Mucosa of descending colon (tissue), 3 donors: ENCODE measurements at regions not wholly inside any gene's neighbourhood (a gene's known extent, or its start where the extent isn't known, plus 50 kb on each side); places are given as distances from the start of the nearest gene placed in this dataset.
A peak's percentile ranks its signal among the peaks of the same experiment; 100 is the strongest.

Experiments used
- ATAC-seq: fragments of 200-7000 bp; cut with Tn5 transposase; one replicate; pipeline ENCODE4 v1.9.1; 2020; ENCODE audit warnings: mild to moderate bottlenecking, moderate library complexity
- DNase-seq, 3 donors: peaks; one replicate each; pipeline ENCODE4 v3.0.0-alpha.2; 2020
- H3K36me3 ChIP-seq: fragments of 200-600 bp; one replicate; pipeline ENCODE4 v1.8.0; 2021; ENCODE audit warnings: low read depth, mild to moderate bottlenecking
- H3K4me1 ChIP-seq: fragments of 200-600 bp; one replicate; pipeline ENCODE4 v1.8.0; 2021; ENCODE audit warnings: low read depth, mild to moderate bottlenecking
- H3K4me3 ChIP-seq: fragments of 200-600 bp; one replicate; pipeline ENCODE4 v1.8.0; 2021; ENCODE audit warnings: mild to moderate bottlenecking
- H3K9me3 ChIP-seq: fragments of 200-600 bp; one replicate; pipeline ENCODE4 v1.8.0; 2021; ENCODE audit warnings: mild to moderate bottlenecking
- intact Hi-C, 2 donors: fragments of 100-400 bp; cut with DNase I in 1 of 2; cut with micrococcal nuclease in 1 of 2; formaldehyde crosslinking; loops; one replicate each; pipeline versions ENCODE4 v1.11.0 to v1.11.1; 2022; cut with DNase I, micrococcal nuclease
- TF ChIP-seq, protein P1 (sequence below): fragments of 200-600 bp; IDR thresholded peaks from one replicate; pipeline ENCODE4 v1.8.0; 2022; ENCODE audit warnings: antibody characterized with exemption, mild to moderate bottlenecking
- donor health status: DM: no; HTN: no; CAD: no; lungs with moderate emphysema.
- donor health status: DM: no; HTN: no; CAD: no.
- donor health status: DM: no; HTN: yes; CAD: no.

DNA sequence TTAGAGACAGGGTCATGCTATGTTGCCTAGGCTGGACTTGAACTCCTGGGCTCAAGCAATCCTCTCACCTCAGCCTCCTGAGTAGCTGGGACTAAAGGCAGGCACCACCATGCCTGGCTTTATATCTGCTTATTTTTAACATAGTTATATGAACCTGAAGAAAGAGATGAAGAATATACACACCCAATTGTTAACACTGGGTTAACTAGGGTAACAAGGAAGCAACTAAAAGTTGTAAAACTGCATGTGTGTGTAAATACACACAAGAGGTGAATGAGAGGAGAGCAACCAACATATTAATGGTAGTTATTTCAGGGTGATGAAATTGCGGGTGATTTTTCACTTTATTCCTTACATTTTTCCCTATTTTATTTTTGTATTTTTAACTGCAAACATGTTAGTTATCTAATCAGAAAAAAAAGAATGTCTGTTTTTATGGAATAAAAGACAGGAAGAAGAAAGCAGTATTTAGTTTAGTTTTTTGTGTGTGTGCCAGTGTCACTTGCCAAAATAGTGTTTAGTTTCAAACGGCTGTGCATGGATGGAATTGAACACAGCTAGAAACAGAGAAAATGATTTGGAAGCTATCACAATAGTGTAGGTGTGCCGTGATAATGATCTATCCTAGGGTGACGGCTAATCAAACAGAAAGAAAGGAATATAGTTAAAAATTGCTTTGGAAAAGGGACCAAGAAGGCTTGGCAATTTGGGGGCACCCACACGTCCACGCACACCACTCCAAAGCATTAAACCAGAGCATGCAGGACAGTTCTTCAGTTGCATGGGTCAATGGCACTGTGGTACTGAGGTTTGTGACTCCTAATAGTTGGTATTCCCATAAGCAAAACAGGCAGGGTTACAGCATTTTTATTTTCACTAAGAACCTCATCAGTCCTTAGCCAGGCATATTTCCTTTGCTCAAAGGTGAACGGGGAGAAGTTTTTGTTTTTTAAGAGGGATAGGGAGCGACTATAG, 89.1 kb upstream of the KLHL13 start:
- intact Hi-C loops: no loop called here
- ATAC-seq (peak; percentile 72), DNase-seq (no peak)
- Histone ChIP-seq H3K4me1 (no peaks in the 10 kb centered on the region), H3K36me3 (no peaks in the 10 kb centered on the region), H3K9me3 (no peaks in the 10 kb centered on the region), H3K4me3 (no peak overlapping the region)
- TF ChIP-seq, protein P1, sequence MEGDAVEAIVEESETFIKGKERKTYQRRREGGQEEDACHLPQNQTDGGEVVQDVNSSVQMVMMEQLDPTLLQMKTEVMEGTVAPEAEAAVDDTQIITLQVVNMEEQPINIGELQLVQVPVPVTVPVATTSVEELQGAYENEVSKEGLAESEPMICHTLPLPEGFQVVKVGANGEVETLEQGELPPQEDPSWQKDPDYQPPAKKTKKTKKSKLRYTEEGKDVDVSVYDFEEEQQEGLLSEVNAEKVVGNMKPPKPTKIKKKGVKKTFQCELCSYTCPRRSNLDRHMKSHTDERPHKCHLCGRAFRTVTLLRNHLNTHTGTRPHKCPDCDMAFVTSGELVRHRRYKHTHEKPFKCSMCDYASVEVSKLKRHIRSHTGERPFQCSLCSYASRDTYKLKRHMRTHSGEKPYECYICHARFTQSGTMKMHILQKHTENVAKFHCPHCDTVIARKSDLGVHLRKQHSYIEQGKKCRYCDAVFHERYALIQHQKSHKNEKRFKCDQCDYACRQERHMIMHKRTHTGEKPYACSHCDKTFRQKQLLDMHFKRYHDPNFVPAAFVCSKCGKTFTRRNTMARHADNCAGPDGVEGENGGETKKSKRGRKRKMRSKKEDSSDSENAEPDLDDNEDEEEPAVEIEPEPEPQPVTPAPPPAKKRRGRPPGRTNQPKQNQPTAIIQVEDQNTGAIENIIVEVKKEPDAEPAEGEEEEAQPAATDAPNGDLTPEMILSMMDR: no peak

DNA sequence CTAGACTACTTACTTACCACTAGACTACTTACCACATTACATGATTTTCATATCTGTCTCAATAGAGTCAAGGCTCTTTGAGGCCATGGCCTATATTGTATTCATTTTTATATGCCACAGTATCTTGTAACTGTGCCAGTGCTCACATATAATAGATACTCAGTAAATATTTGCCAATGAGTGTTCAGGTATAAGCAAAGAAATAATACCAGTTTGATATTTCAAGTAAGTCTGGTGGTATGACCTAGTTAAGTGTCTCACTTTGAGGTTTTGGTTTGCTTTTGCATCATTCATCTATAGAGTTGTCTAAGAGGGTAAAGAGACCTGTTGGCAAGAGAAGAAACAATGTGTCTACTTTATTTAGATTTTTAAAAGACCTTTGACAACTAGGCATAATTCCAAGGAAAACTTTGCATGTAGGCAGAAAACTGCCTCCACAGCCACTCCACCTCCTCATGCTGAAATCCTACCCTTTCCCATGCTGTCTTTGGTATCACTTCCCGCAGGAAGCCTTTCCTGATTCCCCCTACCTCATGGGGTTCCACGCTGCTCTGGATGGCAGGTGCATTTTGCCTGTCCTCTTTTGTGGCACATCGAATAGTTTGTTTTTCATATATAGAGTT, 91.3 kb upstream of the KLHL13 start:
- intact Hi-C loops: no loop called here
- Histone ChIP-seq H3K4me3 (no peak overlapping the region), H3K36me3 (no peaks in the 10 kb centered on the region), H3K4me1 (no peaks in the 10 kb centered on the region), H3K9me3 (no peaks in the 10 kb centered on the region)
- peak; percentile 68 for ATAC-seq
- TF ChIP-seq, protein P1: no peak
- peak in 1 of 3 donors; percentile 26 for DNase-seq

- ATAC-seq: peak; percentile 69
- intact Hi-C loops: no loop called here
Observed at GRCh38 chrX:118208481-118208880, 91.9 kb upstream of the KLHL13 start.

DNA sequence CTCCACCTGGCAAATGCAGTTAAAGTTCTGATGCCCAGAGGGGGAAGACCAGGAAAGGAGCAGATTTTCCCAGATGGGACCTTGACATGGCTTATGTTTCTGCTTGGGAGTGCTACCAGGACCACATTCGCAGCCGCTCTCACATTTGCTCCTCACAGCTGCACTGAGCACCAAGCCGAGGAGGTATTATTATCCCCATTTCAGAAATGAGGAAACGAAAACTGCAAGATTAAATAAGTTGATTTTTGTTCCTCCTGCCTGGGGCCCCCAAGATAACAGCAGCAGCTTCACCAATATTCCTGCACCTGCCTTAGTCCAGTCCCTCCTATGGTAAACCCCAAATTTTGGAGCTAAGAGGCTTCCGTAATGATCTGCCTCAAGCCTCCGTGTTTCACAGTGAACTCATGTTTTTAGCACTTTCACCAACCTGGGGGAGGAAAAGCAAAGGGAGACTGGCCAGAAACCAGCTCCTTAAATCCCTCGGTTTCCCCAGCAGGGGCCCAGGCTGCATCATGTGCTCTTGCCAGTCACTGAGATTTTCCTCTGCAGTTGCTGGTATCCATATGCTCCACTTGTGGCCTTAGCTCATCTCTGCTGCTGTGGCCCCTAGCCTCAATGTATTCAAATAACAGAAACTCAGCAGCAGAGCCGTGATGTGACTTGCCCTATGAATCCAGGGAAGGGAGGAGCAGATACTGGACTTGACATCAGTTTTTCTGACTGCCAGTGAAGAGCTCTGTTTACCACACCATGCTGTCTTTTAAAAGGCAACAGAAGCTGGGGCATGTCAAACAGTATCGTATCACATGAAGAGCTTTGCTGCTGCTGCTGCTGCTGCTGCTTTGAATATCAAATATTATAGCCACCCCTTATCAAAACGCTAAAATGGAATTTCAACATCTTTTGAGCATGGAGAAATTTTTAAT, 95.5 kb upstream of the KLHL13 start:
- intact Hi-C loops: no loop called here
- Histone ChIP-seq H3K36me3 (no peaks in the 10 kb centered on the region), H3K4me3 (no peak overlapping the region), H3K4me1 (no peaks in the 10 kb centered on the region), H3K9me3 (no peaks in the 10 kb centered on the region)
- ATAC-seq (no peak), DNase-seq (no peak)
- TF ChIP-seq, protein P1: no peak

More at GRCh38 chrX:118208481-118208880, 91.9 kb upstream of the KLHL13 start:
- Histone ChIP-seq H3K4me1 (no peaks in the 10 kb centered on the region), H3K9me3 (no peaks in the 10 kb centered on the region), H3K4me3 (no peak overlapping the region), H3K36me3 (no peaks in the 10 kb centered on the region)
- TF ChIP-seq, protein P1: no peak
- no peak for DNase-seq

- intact Hi-C loops: no loop called here
- DNase-seq (no peak), ATAC-seq (no peak)
- Histone ChIP-seq H3K36me3 (no peaks in the 10 kb centered on the region), H3K9me3 (no peaks in the 10 kb centered on the region), H3K4me1 (no peaks in the 10 kb centered on the region), H3K4me3 (no peak overlapping the region)
- TF ChIP-seq, protein P1: no peak
Observed at GRCh38 chrX:118212817-118213183, 96.2 kb upstream of the KLHL13 start.
